GM06990 (cell line): ENCODE measurements at regions not wholly inside any gene's neighbourhood (a gene's known extent, or its start where the extent isn't known, plus 50 kb on each side); places are given as distances from the start of the nearest gene placed in this dataset.

Experiments
- DNase-seq: peaks from one replicate; pipeline ENCODE4 v3.0.0-alpha.2; 2011; ENCODE audit not compliant: insufficient read length; ENCODE audit errors: extremely low read depth
- H3K27me3 ChIP-seq: replicated peaks from 2 replicates; pipeline ENCODE4 v1.6.0; 2011; ENCODE audit warnings: low read length; ENCODE audit not compliant: control insufficient read depth, insufficient read depth
- H3K36me3 ChIP-seq: 2 replicates; pipeline ENCODE4 v1.5.1; 2011; ENCODE audit warnings: low read length; ENCODE audit not compliant: control insufficient read depth, insufficient read depth
- H3K4me3 ChIP-seq: replicated peaks from 2 replicates; pipeline ENCODE4 v1.5.1; 2011; ENCODE audit warnings: low read depth, mild to moderate bottlenecking, control low read depth, low read length
- TF ChIP-seq, protein P1 (sequence below): IDR thresholded peaks from 2 replicates; pipeline ENCODE4 v1.5.1; 2011; ENCODE audit warnings: low read length, control low read depth, mild to moderate bottlenecking, inconsistent platforms; ENCODE audit not compliant: insufficient read depth, poor library complexity, severe bottlenecking

DNA sequence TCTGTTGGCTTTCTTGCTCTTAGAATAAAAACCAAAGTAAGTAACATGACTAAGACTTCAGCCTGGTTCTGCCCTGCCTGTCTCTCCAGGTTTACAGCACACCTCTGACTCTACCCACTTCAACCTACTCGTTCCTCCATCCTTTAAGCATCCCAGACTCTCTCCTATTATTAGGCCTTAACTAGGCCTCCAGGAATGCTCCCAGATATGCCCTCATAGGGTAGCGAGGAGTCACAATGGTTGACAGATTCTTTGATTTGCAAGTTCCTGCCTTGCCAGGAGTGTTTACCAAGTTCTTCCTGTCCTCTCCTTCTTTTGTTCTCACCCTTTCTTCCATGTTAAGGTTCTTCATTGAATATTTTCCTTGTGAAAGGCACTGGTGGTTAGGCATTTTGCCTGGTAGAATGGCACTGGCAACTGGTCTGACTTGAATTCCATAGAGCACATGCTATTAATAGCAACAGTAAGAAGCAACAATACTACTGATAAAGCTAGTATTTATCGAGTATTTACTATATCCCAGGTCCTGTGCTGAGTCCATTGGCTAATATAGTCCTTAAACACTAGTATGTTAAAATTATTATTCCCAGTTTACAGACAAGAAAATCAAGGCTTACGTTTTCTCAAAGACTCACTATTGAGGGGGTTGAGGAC, 327.9 kb upstream of the PRKCQ start:
- no peak overlapping the region for H3K4me3 ChIP-seq
- TF ChIP-seq, protein P1, sequence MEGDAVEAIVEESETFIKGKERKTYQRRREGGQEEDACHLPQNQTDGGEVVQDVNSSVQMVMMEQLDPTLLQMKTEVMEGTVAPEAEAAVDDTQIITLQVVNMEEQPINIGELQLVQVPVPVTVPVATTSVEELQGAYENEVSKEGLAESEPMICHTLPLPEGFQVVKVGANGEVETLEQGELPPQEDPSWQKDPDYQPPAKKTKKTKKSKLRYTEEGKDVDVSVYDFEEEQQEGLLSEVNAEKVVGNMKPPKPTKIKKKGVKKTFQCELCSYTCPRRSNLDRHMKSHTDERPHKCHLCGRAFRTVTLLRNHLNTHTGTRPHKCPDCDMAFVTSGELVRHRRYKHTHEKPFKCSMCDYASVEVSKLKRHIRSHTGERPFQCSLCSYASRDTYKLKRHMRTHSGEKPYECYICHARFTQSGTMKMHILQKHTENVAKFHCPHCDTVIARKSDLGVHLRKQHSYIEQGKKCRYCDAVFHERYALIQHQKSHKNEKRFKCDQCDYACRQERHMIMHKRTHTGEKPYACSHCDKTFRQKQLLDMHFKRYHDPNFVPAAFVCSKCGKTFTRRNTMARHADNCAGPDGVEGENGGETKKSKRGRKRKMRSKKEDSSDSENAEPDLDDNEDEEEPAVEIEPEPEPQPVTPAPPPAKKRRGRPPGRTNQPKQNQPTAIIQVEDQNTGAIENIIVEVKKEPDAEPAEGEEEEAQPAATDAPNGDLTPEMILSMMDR = no peak

DNA sequence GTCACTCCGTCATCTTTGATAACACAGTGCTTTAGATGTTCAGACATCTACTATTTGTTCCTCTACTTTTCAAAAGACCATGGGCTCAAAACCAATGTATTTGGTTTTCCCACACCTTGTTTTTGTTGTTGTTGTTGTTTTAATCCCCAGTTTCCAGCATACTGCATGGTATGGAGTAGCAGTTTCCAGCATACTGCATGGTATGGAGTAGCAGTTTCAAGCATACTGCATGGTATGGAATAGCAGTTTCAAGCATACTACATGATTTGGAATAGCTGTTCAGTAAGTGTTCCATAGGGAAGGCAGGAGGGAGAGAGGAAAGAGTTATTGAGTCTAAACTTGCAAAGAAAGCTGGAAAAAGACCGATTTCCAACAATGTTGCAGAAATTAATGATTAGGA, 314.3 kb upstream of the PRKCQ start:
- no peak for DNase-seq
- Histone ChIP-seq H3K27me3 (no peaks in the 10 kb centered on the region; the same call in none of the 2 replicates), H3K4me3 (no peak overlapping the region), H3K36me3 (no peaks in the 10 kb centered on the region)
- TF ChIP-seq, protein P1 = no peak

More for the DNA sequence above, 327.9 kb upstream of the PRKCQ start:
- DNase-seq = no peak
- Histone ChIP-seq H3K36me3 (no peaks in the 10 kb centered on the region), H3K27me3 (no peaks in the 10 kb centered on the region)

DNA sequence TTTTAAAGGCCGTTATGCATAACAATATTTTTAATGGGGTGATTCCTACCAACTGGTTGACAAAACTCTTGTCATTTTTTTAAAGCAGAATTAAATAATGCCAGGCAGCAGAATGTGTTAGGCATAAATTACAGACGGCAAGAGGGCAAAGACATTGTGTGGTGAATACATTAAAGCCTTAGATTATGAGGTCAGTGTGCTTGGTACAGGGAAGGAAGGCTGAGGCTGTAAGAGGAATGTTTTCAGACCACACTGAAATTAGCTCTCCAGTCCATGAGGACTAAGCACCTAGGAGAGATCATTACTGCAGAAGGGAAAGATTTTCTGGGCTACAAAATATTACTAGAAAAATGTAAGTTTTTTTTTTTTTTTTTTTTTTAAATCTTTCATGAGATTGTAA, 312.8 kb upstream of the PRKCQ start:
- Histone ChIP-seq H3K4me3 (no peak overlapping the region), H3K36me3 (no peaks in the 10 kb centered on the region), H3K27me3 (no peaks in the 10 kb centered on the region; the same call in none of the 2 replicates)
- TF ChIP-seq, protein P1 = no peak
- no peak for DNase-seq

DNA sequence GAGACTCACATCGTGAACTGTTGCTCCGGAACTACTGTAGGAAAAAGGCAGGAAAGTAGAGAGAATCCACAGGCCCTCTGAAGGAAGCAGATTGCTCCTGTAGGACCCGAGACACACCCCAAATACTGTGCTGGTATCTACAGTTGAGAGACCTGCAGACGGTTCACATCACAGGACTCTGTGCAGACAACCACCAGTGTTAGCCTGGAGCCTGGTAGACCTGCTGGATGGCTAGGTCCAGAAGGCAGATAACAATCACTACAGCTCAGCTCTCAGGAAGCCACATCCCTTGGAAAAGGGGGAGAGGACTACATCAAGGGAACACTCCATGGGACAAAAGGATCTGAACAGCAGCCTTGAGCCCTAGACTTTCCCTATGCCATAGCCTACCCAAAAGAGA, 311.8 kb upstream of the PRKCQ start:
- no peaks in the 10 kb centered on the region for H3K36me3 ChIP-seq
- no peak for DNase-seq
- TF ChIP-seq, protein P1 = no peak
- no peak overlapping the region for H3K4me3 ChIP-seq
- H3K27me3 ChIP-seq = no peaks in the 10 kb centered on the region; the same call in none of the 2 replicates

DNA sequence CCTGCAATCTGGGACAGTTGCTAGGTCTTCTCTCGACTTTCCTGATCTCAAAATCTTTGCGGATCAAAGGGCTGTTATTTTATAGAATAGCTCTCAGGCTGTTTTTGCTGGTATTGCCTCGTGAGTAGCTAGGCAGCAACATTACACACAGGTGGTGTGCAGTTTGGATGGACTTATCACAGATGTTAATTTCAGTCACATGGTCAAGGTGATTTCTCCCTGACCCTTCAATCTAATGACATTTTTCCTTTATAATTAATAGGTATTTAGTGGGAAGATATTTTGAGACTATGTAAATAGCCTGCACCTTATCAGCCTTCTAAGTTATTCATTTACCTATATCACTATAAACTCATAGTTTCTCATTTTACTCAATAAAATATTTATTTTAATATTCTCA, 309.6 kb upstream of the PRKCQ start:
- TF ChIP-seq, protein P1 = no peak
- Histone ChIP-seq H3K4me3 (no peak overlapping the region), H3K27me3 (no peaks in the 10 kb centered on the region; the same call in none of the 2 replicates), H3K36me3 (no peaks in the 10 kb centered on the region)
- DNase-seq = no peak

DNA sequence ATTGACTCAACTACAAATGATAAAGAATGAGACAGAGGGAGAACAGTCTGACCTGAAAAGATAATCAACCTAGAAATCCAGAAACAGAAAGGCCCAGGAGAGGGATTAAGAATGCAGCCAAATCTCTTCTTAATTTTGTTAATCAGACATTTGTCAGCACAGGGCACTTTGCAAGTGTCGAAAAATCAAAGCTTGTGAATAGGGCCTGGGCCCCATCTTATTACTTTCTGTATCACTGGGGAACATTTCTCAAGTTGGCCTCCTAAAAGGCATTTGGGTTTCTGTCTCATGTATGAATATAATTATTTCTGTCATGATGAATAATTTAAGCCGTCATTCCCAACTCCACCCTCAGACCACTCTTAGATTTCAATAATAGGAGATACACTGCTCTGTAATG, 308.4 kb upstream of the PRKCQ start:
- TF ChIP-seq, protein P1 = no peak
- Histone ChIP-seq H3K36me3 (no peaks in the 10 kb centered on the region), H3K27me3 (no peaks in the 10 kb centered on the region; the same call in none of the 2 replicates), H3K4me3 (no peak overlapping the region)
- DNase-seq = no peak
